Hematopoietic multipotent progenitor cell treated with erythropoietin and hydrocortisone succinate and interleukin-3 and kit ligand, for 15 days (in vitro differentiated cells): ENCODE measurements at regions not wholly inside any gene's neighbourhood (a gene's known extent, or its start where the extent isn't known, plus 50 kb on each side); places are given as distances from the start of the nearest gene placed in this dataset.

Experiments used
- DNase-seq: peaks from one replicate; pipeline ENCODE4 v3.0.0-alpha.2; 2015; ENCODE audit warnings: low spot score

GRCh38 chr10:4385231-4385870 lies 440.7 kb upstream of the AKR1E2 start:
- no peak for DNase-seq

GRCh38 chr10:4384245-4384644 lies 441.8 kb upstream of the AKR1E2 start:
- no peak for DNase-seq

- no peak for DNase-seq
Observed at GRCh38 chr10:4383651-4384098, 442.3 kb upstream of the AKR1E2 start.

GRCh38 chr10:4382811-4383210 lies 443.2 kb upstream of the AKR1E2 start:
- no peak for DNase-seq

GRCh38 chr10:4373612-4374011 lies 452.4 kb upstream of the AKR1E2 start:
- DNase-seq = no peak

GRCh38 chr10:4373098-4373497 lies 452.9 kb upstream of the AKR1E2 start:
- no peak for DNase-seq

GRCh38 chr10:4372601-4373000 lies 453.4 kb upstream of the AKR1E2 start:
- no peak for DNase-seq

GRCh38 chr10:4371691-4372295 lies 454.2 kb upstream of the AKR1E2 start:
- DNase-seq = no peak

GRCh38 chr10:4370376-4370775 lies 455.6 kb upstream of the AKR1E2 start:
- DNase-seq = no peak

- DNase-seq = no peak
Observed at GRCh38 chr10:4361581-4361980, 464.4 kb upstream of the AKR1E2 start.

- DNase-seq = no peak
Observed at GRCh38 chr10:4359003-4359402, 467.0 kb upstream of the AKR1E2 start.

GRCh38 chr10:4357911-4358310 lies 468.1 kb upstream of the AKR1E2 start:
- no peak for DNase-seq

GRCh38 chr10:4355350-4355749 lies 470.7 kb upstream of the AKR1E2 start:
- no peak for DNase-seq

GRCh38 chr10:4354382-4354812 lies 471.6 kb upstream of the AKR1E2 start:
- no peak for DNase-seq

GRCh38 chr10:4353964-4354363 lies 472.0 kb upstream of the AKR1E2 start:
- no peak for DNase-seq

GRCh38 chr10:4353059-4353655 lies 472.9 kb upstream of the AKR1E2 start:
- DNase-seq = no peak

GRCh38 chr10:4352414-4352961 lies 473.5 kb upstream of the AKR1E2 start:
- DNase-seq = no peak

- DNase-seq = no peak
Observed at GRCh38 chr10:4351723-4352413, 474.1 kb upstream of the AKR1E2 start.

- DNase-seq = no peak
Observed at GRCh38 chr10:4347397-4347796, 478.6 kb upstream of the AKR1E2 start.

GRCh38 chr10:4345877-4346646 lies 479.9 kb upstream of the AKR1E2 start:
- DNase-seq = no peak

GRCh38 chr10:4344492-4344994 lies 481.5 kb upstream of the AKR1E2 start:
- no peak for DNase-seq

GRCh38 chr10:4343873-4344272 lies 482.1 kb upstream of the AKR1E2 start:
- DNase-seq = no peak
